Limb (tissue), 2 donors: ENCODE measurements at regions not wholly inside any gene's neighbourhood (a gene's known extent, or its start where the extent isn't known, plus 50 kb on each side); places are given as distances from the start of the nearest gene placed in this dataset.
A peak's percentile ranks its signal among the peaks of the same experiment; 100 is the strongest.
"Not testable (repeated sequence)": the region's sequence is repeated elsewhere in the genome, so short reads cannot be mapped to it uniquely, and the experiment has no call there.

Experiments
- DNase-seq, 2 donors: peaks; one replicate each; pipeline ENCODE4 v3.0.0-alpha.2; 2016; ENCODE audit errors: extremely low spot score in 2 of 2

GRCh38 chr2:139721411-139721995 lies 941.3 kb upstream of the NXPH2 start:
- peak in 1 of 2 donors; percentile 12 for DNase-seq

GRCh38 chr2:139720056-139720455 lies 939.9 kb upstream of the NXPH2 start:
- no peak for DNase-seq

GRCh38 chr2:139704606-139705005 lies 924.4 kb upstream of the NXPH2 start:
- DNase-seq = no peak

- DNase-seq = no peak
Measured at GRCh38 chr2:139694327-139694726, 914.1 kb upstream of the NXPH2 start.

- DNase-seq = no peak
Measured at GRCh38 chr2:139686205-139686604, 906.0 kb upstream of the NXPH2 start.

GRCh38 chr2:139685090-139685983 lies 905.1 kb upstream of the NXPH2 start:
- DNase-seq = no peak

GRCh38 chr2:139684286-139684860 lies 904.2 kb upstream of the NXPH2 start:
- no peak for DNase-seq

- DNase-seq = no peak
Measured at GRCh38 chr2:139674577-139674976, 894.4 kb upstream of the NXPH2 start.

- not testable (repeated sequence) for DNase-seq
Measured at GRCh38 chr2:139673447-139673846, 893.3 kb upstream of the NXPH2 start.

GRCh38 chr2:139669675-139670074 lies 889.5 kb upstream of the NXPH2 start:
- DNase-seq = no peak

- no peak for DNase-seq
Measured at GRCh38 chr2:139652385-139652784, 872.2 kb upstream of the NXPH2 start.

- DNase-seq = no peak
Measured at GRCh38 chr2:139645617-139646016, 865.4 kb upstream of the NXPH2 start.

GRCh38 chr2:139643139-139643538 lies 862.9 kb upstream of the NXPH2 start:
- DNase-seq = no peak

- no peak for DNase-seq
Measured at GRCh38 chr2:139631966-139632365, 851.8 kb upstream of the NXPH2 start.

GRCh38 chr2:139628931-139629330 lies 848.7 kb upstream of the NXPH2 start:
- no peak for DNase-seq

GRCh38 chr2:139626128-139626527 lies 845.9 kb upstream of the NXPH2 start:
- DNase-seq = no peak

- no peak for DNase-seq
Measured at GRCh38 chr2:139622691-139623090, 842.5 kb upstream of the NXPH2 start.

GRCh38 chr2:139617747-139618146 lies 837.6 kb upstream of the NXPH2 start:
- no peak for DNase-seq

GRCh38 chr2:139613264-139613663 lies 833.1 kb upstream of the NXPH2 start:
- no peak for DNase-seq

- DNase-seq = no peak
Measured at GRCh38 chr2:139610512-139610911, 830.3 kb upstream of the NXPH2 start.

GRCh38 chr2:139609109-139609508 lies 828.9 kb upstream of the NXPH2 start:
- DNase-seq = no peak

GRCh38 chr2:139605668-139606067 lies 825.5 kb upstream of the NXPH2 start:
- no peak for DNase-seq

- DNase-seq = no peak
Measured at GRCh38 chr2:139600166-139600565, 820.0 kb upstream of the NXPH2 start.
